ENCODE measurements at regions not wholly inside any gene's neighbourhood (a gene's known extent, or its start where the extent isn't known, plus 50 kb on each side); places are given as distances from the start of the nearest gene placed in this dataset.

DNA sequence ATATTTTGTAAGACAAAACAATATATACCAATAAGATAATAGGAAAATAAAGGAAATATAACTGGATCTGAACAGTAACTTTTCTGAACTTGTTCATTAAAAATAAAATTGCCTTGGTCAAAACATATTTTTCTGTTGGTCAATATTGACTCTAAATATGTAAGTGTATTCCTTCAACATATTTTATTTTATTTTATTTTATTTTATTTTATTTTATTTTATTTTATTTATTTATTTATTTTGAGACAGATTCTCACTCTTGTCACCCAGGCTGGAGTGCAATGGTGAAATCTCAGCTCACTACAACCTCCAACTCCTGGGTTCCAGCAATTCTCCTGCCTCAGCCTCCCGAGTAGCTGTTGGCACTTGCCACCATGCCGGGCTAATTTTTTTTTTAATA is 571.0 kb downstream of the NR2F1-AS1 start:
- TF ChIP-seq, protein P1, sequence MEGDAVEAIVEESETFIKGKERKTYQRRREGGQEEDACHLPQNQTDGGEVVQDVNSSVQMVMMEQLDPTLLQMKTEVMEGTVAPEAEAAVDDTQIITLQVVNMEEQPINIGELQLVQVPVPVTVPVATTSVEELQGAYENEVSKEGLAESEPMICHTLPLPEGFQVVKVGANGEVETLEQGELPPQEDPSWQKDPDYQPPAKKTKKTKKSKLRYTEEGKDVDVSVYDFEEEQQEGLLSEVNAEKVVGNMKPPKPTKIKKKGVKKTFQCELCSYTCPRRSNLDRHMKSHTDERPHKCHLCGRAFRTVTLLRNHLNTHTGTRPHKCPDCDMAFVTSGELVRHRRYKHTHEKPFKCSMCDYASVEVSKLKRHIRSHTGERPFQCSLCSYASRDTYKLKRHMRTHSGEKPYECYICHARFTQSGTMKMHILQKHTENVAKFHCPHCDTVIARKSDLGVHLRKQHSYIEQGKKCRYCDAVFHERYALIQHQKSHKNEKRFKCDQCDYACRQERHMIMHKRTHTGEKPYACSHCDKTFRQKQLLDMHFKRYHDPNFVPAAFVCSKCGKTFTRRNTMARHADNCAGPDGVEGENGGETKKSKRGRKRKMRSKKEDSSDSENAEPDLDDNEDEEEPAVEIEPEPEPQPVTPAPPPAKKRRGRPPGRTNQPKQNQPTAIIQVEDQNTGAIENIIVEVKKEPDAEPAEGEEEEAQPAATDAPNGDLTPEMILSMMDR (conservative IDR thresholded peaks at IDR 0.05; ENCODE audit: low read depth, low read length) = no peak
- no peak for DNase-seq (ENCODE audit: low read depth)
- H3K4me3 ChIP-seq (ENCODE audit: low read depth, low read length) = no peak overlapping the region

DNA sequence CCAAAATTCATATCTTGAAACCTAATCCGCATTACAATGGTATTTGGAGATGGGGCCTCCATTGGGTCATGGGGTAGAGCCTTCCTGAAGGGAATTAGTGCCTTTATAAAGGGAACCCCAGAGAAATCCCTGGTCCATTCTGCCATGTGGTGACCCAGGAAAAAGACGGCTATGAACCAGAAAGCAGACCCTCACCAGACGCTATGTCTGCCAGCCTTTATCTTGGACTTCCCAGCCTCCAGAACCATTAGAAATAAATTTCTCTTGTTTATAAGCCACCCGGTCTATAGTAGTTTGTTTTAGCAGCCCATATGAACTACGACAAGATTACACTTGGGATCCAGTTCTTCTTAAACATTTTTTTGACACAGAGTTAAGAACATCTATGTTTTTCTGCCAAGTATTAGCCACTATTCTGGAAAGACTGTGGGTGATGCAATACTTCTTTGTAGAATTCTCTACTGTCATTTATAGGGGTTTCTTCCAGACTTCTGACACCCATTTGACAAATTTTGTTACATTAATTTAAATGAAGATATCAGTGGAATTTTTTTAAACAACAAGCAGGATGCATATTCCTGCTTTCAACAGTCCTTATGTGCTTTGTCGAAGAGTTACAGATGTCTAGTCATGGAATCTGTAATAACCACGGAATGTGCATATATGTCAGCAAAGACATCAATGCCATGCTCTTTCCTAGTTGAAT is 572.4 kb downstream of the NR2F1-AS1 start:
- TF ChIP-seq, protein P1 (conservative IDR thresholded peaks at IDR 0.05; ENCODE audit: low read depth, low read length) = no peak
- H3K4me3 ChIP-seq (ENCODE audit: low read depth, low read length) = no peak overlapping the region
- DNase-seq (ENCODE audit: low read depth) = no peak

DNA sequence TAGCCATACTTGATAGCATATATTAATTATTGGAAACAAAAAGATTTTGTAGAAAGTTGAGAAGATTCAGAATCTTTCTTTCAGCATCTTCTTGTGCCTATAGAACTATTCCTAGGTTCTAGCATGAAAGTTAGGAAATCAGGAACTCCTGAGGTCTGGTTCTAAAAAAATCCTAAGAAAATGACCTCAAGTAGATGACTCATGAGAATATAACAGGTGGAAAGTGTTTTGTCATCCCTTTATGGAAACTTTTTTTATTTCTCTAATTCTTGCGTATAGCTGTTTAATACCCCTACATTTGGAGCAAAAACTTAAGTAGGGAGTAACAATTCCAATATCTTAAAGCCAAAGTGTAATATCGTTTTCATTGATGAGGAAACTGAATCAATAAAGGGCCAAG is 574.1 kb downstream of the NR2F1-AS1 start:
- no peak for DNase-seq (ENCODE audit: low read depth)
- TF ChIP-seq, protein P1 (conservative IDR thresholded peaks at IDR 0.05; ENCODE audit: low read depth, low read length) = no peak
- H3K4me3 ChIP-seq (ENCODE audit: low read depth, low read length) = no peak overlapping the region

DNA sequence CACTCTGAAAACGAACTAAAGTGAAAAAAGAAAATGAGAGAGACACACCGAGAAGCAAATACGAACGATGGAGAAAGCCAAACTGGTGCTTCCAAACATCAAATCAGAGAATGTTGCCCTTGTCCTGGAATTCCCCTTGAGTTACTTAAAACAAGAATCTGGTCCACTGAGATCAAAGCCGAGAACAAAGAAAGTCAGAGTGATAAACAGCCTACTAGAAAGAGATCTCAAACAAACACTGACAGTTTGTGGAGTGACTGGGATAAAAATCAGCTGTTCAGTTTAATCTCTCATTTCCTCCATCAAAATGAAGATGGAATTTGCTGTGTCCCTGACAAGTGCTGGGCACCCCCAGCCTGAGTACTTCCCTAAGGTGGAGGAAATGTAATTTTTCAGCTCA is 582.6 kb downstream of the NR2F1-AS1 start:
- no peak overlapping the region for H3K4me3 ChIP-seq (ENCODE audit: low read depth, low read length)
- TF ChIP-seq, protein P1 (conservative IDR thresholded peaks at IDR 0.05; ENCODE audit: low read depth, low read length) = no peak
- DNase-seq (ENCODE audit: low read depth) = no peak

DNA sequence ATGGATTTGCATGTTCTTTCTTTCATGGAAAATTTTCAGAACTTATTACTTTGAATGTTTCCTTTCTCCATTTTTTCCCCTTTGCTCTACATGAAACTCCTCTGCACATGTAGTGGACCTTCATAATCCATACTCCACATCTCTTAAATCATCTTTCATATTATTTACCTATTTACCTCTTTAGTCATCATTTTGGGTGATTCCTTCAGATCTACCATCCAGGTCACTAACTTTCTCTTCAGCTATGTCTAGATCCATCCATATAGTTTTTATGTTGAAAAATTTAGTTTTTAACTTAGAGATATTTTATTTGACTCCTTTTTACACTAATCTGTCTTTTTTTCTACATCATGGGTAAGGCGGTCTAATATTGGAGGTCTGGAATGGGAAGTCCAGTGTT is 586.6 kb downstream of the NR2F1-AS1 start:
- no peak for DNase-seq (ENCODE audit: low read depth)
- TF ChIP-seq, protein P1 (conservative IDR thresholded peaks at IDR 0.05; ENCODE audit: low read depth, low read length) = no peak
- H3K4me3 ChIP-seq (ENCODE audit: low read depth, low read length) = no peak overlapping the region

DNA sequence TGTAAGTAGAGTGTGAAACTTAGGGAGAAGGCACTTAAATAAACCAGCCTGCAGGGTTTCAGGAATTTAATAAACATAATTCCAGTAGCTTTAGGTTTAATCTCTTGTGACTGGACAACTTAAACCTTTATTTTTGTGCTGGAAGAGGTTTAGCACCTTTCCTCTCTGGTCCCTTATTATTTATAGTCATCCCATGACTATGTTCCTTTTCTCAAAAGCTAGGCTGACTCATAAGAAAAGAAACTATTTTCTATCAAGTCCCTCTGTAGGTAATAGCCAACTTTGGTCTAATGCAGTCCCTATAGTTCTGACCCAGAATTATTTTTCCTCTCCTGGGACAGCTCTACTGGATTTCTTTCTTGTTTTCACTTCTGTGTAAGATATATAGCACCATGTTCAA is 588.9 kb downstream of the NR2F1-AS1 start:
- H3K4me3 ChIP-seq (ENCODE audit: low read depth, low read length) = no peak overlapping the region
- no peak for DNase-seq (ENCODE audit: low read depth)
- TF ChIP-seq, protein P1 (conservative IDR thresholded peaks at IDR 0.05; ENCODE audit: low read depth, low read length) = no peak

DNA sequence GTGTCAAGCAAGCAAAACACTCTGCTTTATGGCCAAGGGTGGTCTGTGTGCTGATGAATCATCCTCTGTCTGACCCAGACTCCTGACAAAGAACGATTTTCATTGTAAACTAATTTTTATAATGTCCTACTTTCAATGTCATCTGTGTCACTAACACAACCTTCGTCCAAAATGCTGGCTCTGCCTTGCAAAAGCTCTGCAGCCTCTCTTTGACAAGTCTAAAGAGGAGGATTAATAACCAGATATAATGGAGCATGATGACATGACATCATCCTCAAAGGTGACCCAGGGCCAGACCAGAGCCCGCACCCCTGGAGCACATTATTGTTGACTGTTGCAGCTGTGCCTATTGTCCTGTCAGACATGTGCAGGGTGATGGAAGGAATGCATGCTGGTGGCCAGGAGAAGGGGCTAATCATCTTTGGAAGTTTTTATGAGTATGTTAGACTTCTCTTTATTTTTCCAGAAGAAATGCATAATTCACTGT is 589.4 kb downstream of the NR2F1-AS1 start:
- no peak for DNase-seq (ENCODE audit: low read depth)
- no peak overlapping the region for H3K4me3 ChIP-seq (ENCODE audit: low read depth, low read length)
- TF ChIP-seq, protein P1 (conservative IDR thresholded peaks at IDR 0.05; ENCODE audit: low read depth, low read length) = no peak

Measured in epithelial cell of proximal tubule (primary cell).